DMS114 treated with DMSO at 0.1 percent for 48 hours (cell line): ENCODE measurements at regions not wholly inside any gene's neighbourhood (a gene's known extent, or its start where the extent isn't known, plus 50 kb on each side); places are given as distances from the start of the nearest gene placed in this dataset.

Experiments
- DNase-seq: peaks from one replicate; lab custom pipeline; 2025; ENCODE audit not compliant: unreplicated experiment; lab: John Stamatoyannopoulos, UW

- no peak for DNase-seq
Observed at GRCh38 chr18:44609181-44609941, 71.3 kb upstream of the SETBP1 start.

- DNase-seq: no peak
Observed at GRCh38 chr18:44620812-44621211, 59.9 kb upstream of the SETBP1 start.

- DNase-seq: no peak
Observed at GRCh38 chr18:44624052-44624451, 56.6 kb upstream of the SETBP1 start.

GRCh38 chr18:44625386-44625785, 55.3 kb upstream of the SETBP1 start:
- DNase-seq: no peak

GRCh38 chr18:44626236-44626635, 54.5 kb upstream of the SETBP1 start:
- no peak for DNase-seq

GRCh38 chr18:44626807-44627206, 53.9 kb upstream of the SETBP1 start:
- no peak for DNase-seq

GRCh38 chr18:44627280-44627679, 53.4 kb upstream of the SETBP1 start:
- DNase-seq: no peak

- no peak for DNase-seq
Observed at GRCh38 chr18:44629406-44629805, 51.3 kb upstream of the SETBP1 start.

- no peak for DNase-seq
Observed at GRCh38 chr18:44630118-44630517, 50.6 kb upstream of the SETBP1 start.
